ENCODE measurements at regions not wholly inside any gene's neighbourhood (a gene's known extent, or its start where the extent isn't known, plus 50 kb on each side); places are given as distances from the start of the nearest gene placed in this dataset.

DNA sequence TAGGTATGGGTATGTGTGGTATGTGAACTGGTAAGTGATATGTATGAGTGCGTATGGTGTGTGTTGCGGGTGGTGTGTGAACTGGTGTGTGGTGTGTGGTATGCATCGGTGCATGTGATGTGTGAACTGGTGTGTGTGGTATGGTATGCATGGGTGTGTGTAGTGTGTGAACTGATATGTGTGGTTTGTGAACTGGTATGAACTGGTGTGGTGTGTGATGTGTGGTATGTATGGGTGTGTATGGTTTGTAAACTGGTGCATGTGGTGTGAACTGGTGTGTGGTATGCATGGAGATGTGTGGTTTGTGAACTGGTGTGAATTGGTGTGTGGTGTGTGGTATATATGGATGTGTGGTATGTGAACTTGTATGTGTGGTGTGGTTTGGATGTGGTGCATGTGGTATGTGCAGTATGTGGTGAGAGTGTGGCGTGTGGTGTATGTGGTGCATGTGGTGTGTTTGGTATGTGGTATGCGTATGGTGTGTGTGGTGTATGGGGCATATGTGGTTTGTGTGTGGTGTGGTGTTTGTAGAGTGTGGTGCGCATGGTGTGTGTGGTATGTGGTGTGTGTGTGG, 208.9 kb upstream of the TNP1 start:
- Histone ChIP-seq H3K27ac (ENCODE audit: low read length in 2 of 2) (no peak overlapping the region), H3K9ac (ENCODE audit: low read length) (no peak overlapping the region), H2AFZ (ENCODE audit: insufficient read depth, low read depth, low read length, poor library complexity, severe bottlenecking) (no peak overlapping the region), H3K4me3 (ENCODE audit: control extremely low read depth in 1 of 5, extremely low read depth in 1 of 5, insufficient read depth in 1 of 5, low read depth in 2 of 5, low read length in 4 of 5) (no peak overlapping the region), H4K20me1 (ENCODE audit: control insufficient read depth, insufficient read depth, low read length, poor library complexity, severe bottlenecking) (no peaks in the 10 kb centered on the region), H3K36me3 (replicated peaks in 1 of 2; ENCODE audit: control extremely low read depth in 1 of 2, control insufficient read depth in 1 of 2, extremely low read depth in 1 of 2, insufficient read depth in 2 of 2, low read length in 1 of 2) (no peaks in the 10 kb centered on the region), H3K27me3 (replicated peaks in 1 of 4; ENCODE audit: control extremely low read depth in 1 of 4, control insufficient read depth in 3 of 4, insufficient read depth in 4 of 4, low read length in 3 of 4) (no peaks in the 10 kb centered on the region), H3K4me1 (ENCODE audit: control insufficient read depth in 2 of 2, insufficient read depth in 2 of 2, low read length in 2 of 2) (no peaks in the 10 kb centered on the region), H3K4me2 (replicated peaks; ENCODE audit: low read depth, low read length, poor library complexity, severe bottlenecking) (no peak overlapping the region), H3K9me3 (ENCODE audit: control extremely low read depth in 1 of 3, control insufficient read depth in 2 of 3, insufficient read depth in 1 of 3, low read length in 2 of 3) (peaks cover 0 to 20% (median 2%) of the 10 kb centered on the region in 3 donors), H3K79me2 (ENCODE audit: control insufficient read depth, insufficient read depth, low read length) (no peaks in the 10 kb centered on the region)
- H3K4me1 Mint-ChIP-seq: no peaks in the 10 kb centered on the region
- H3K27me3 Mint-ChIP-seq: peaks cover 8% of the 10 kb centered on the region
- H3K4me3 Mint-ChIP-seq: no peak overlapping the region
- WGBS (ENCODE audit: insufficient coverage): 95% methylated on average over 6 of the region's 6 CpGs
- no peak for TF ChIP-seq EZH2 (IDR thresholded peaks at IDR 0.05; ENCODE audit: borderline replicate concordance, insufficient read depth, low read depth, low read length, poor library complexity, severe bottlenecking)
- TF ChIP-seq, protein P1, sequence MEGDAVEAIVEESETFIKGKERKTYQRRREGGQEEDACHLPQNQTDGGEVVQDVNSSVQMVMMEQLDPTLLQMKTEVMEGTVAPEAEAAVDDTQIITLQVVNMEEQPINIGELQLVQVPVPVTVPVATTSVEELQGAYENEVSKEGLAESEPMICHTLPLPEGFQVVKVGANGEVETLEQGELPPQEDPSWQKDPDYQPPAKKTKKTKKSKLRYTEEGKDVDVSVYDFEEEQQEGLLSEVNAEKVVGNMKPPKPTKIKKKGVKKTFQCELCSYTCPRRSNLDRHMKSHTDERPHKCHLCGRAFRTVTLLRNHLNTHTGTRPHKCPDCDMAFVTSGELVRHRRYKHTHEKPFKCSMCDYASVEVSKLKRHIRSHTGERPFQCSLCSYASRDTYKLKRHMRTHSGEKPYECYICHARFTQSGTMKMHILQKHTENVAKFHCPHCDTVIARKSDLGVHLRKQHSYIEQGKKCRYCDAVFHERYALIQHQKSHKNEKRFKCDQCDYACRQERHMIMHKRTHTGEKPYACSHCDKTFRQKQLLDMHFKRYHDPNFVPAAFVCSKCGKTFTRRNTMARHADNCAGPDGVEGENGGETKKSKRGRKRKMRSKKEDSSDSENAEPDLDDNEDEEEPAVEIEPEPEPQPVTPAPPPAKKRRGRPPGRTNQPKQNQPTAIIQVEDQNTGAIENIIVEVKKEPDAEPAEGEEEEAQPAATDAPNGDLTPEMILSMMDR (IDR thresholded peaks at IDR 0.05): no peak
- no peak for ATAC-seq (ENCODE audit: low read depth)
- no peak for DNase-seq
- intact Hi-C loops (cut with micrococcal nuclease): no loop called here
- CTCF ChIA-PET: no interaction called here
- H3K9me3 Mint-ChIP-seq (ENCODE audit: insufficient read depth): no peaks in the 10 kb centered on the region
- POLR2A ChIA-PET: no interaction called here
- H3K27ac Mint-ChIP-seq: no peak overlapping the region

GRCh38 chr2:217067787-217068186, 207.9 kb upstream of the TNP1 start:
- H3K27ac ChIP-seq (ENCODE audit: low read length in 2 of 2): no peak overlapping the region
- intact Hi-C loops (cut with micrococcal nuclease): no loop called here

More at GRCh38 chr2:217067787-217068186, 207.9 kb upstream of the TNP1 start:
- POLR2A ChIA-PET: no interaction called here
- Mint-ChIP-seq H3K4me3 (no peak overlapping the region), H3K4me1 (no peaks in the 10 kb centered on the region), H3K9me3 (ENCODE audit: insufficient read depth) (no peaks in the 10 kb centered on the region), H3K27ac (no peak overlapping the region), H3K27me3 (peaks cover 17% of the 10 kb centered on the region)
- CTCF ChIA-PET: no interaction called here
- Histone ChIP-seq H3K27me3 (replicated peaks in 1 of 4; ENCODE audit: control extremely low read depth in 1 of 4, control insufficient read depth in 3 of 4, insufficient read depth in 4 of 4, low read length in 3 of 4) (no peaks in the 10 kb centered on the region), H3K79me2 (ENCODE audit: control insufficient read depth, insufficient read depth, low read length) (no peaks in the 10 kb centered on the region), H3K4me3 (ENCODE audit: control extremely low read depth in 1 of 5, extremely low read depth in 1 of 5, insufficient read depth in 1 of 5, low read depth in 2 of 5, low read length in 4 of 5) (no peak overlapping the region), H2AFZ (ENCODE audit: insufficient read depth, low read depth, low read length, poor library complexity, severe bottlenecking) (no peak overlapping the region), H3K4me2 (replicated peaks; ENCODE audit: low read depth, low read length, poor library complexity, severe bottlenecking) (no peak overlapping the region), H3K9ac (ENCODE audit: low read length) (no peak overlapping the region), H3K36me3 (replicated peaks in 1 of 2; ENCODE audit: control extremely low read depth in 1 of 2, control insufficient read depth in 1 of 2, extremely low read depth in 1 of 2, insufficient read depth in 2 of 2, low read length in 1 of 2) (no peaks in the 10 kb centered on the region), H3K4me1 (ENCODE audit: control insufficient read depth in 2 of 2, insufficient read depth in 2 of 2, low read length in 2 of 2) (no peaks in the 10 kb centered on the region), H4K20me1 (ENCODE audit: control insufficient read depth, insufficient read depth, low read length, poor library complexity, severe bottlenecking) (no peaks in the 10 kb centered on the region), H3K9me3 (ENCODE audit: control extremely low read depth in 1 of 3, control insufficient read depth in 2 of 3, insufficient read depth in 1 of 3, low read length in 2 of 3) (peaks cover 0 to 20% (median 2%) of the 10 kb centered on the region in 3 donors)
- no peak for TF ChIP-seq EZH2 (IDR thresholded peaks at IDR 0.05; ENCODE audit: borderline replicate concordance, insufficient read depth, low read depth, low read length, poor library complexity, severe bottlenecking)
- TF ChIP-seq, protein P1 (IDR thresholded peaks at IDR 0.05): no peak
- ATAC-seq (ENCODE audit: low read depth) (no peak), DNase-seq (no peak)
- whole genome bisulfite sequencing (ENCODE audit: insufficient coverage): 40% methylated on average over 1 of the region's 6 CpGs
